SK-N-DZ (cell line): ENCODE measurements at regions not wholly inside any gene's neighbourhood (a gene's known extent, or its start where the extent isn't known, plus 50 kb on each side); places are given as distances from the start of the nearest gene placed in this dataset.
"Not testable (repeated sequence)": the region's sequence is repeated elsewhere in the genome, so short reads cannot be mapped to it uniquely, and the experiment has no call there.

Source experiments
- DNase-seq: peaks from one replicate; pipeline ENCODE4 v3.0.0-alpha.2; 2015; ENCODE audit warnings: low spot score

DNA sequence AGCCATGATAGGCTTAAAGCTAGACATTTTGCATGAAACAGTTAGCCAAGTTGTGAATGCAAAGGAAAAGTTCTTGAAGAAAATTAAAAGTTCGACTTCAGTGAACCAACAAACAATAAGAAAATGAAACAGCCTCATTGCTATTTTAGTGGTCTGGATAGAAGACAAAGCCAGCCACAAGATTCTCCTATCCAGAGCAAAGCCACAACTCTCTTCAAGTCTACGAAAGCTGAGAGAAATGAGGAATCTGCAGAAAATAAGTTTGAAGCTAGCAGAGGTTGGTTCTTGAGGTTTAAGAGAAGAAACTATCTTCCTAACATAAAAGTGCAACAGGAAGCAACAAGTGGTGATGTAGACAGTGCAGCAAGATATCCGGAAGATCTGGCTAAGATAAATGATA, 271.4 kb upstream of the GRM3 start:
- no peak for DNase-seq

DNA sequence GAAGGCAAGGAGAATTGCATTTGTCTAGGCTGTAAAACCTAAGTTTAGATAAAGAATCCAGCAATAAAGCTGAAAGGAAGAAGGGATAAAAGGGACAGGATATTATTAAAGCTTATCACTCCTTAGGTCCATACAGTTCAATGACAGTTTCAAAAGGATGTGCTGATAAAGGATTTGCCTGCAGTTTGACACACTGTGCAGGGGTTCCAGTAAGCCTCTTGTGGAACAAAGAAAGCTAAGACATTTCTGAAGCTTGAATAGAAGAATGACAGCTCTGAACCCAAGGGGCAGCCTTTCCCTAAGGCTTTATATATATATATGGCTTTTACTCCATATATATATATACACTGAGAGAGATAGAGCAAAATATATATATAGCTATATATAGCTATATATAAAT, 276.8 kb upstream of the GRM3 start:
- no peak for DNase-seq

DNA sequence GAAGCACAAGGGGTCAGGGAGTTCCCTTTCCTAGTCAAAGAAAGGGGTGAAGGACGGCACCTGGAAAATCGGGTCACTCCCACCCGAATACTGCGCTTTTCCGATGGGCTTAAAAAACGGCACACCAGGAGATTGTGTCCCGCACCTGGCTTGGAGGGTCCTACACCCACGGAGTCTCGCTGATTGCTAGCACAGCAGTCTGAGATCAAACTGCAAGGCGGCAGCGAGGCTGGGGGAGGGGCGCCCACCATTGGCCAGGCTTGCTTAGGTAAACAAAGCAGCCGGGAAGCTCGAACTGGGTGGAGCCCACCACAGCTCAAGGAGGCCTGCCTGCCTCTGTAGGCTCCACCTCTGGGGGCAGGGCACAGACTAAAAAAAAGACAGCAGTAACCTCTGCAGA, 303.3 kb upstream of the GRM3 start:
- not testable (repeated sequence) for DNase-seq

DNA sequence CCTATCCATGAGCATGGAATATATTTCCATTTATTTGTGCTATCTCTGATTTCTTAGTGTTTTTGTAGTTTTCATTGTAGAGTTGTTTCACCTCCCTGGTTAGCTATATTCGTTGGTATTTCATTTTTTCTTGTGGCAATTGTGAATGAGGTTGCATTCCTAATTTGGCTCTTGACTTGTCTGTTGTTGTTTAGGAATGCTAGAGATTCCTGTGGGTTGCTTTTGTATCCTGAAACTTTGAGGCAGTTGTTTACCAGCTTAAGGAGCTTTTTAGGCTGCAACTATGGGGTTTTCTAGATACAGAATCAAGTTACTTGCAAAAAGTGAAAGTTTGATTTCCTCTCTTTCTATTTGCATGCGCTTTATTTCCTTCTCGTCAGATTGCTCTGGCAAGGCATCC, 304.7 kb upstream of the GRM3 start:
- no peak for DNase-seq

DNA sequence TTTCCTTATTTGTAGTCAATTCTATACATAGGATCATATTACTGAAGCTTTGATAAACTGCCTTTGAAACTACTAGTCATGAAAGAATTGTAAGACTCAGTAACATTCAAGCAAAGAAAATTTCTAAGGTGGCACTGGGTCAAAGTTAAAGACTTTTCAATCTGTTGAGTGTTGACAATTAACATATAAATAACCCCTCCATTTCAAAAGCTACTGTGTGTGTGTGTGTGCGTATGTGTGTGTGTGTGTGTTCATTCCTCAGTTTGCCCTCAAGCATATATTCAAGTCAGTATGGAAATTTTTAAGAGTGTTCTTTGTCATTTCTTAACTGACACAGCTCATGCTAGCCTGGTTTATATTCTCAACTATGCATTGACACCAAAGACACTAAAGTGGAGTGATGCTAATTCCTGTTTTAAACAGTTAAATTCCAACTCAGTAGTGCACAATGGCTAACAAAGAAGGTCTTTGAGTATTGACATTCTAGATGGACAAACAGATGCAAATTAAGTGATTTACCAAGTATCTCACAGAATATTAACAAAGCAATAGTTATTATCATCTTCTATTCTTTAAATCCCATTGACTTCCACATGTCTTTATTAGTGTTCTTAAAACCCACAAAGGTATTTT, 314.8 kb upstream of the GRM3 start:
- DNase-seq = no peak

DNA sequence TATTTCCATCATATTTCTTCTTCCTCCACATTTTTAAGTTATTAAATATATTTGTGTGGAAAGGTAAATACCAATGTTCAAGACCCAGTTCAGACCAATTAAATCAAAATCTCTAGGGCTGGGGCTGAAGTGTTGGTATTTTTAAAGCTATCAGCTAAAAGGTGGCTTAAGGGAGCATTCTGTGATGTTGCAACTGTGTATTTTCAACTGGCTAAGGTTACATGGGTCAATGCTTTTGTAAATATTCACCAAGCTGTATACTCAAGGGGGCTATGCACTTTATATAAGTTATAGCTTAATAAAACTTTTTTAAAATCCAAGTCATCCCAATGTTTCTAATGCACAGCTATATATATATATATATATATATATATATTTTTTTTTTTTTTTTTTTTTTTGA, 316.9 kb upstream of the GRM3 start:
- no peak for DNase-seq

DNA sequence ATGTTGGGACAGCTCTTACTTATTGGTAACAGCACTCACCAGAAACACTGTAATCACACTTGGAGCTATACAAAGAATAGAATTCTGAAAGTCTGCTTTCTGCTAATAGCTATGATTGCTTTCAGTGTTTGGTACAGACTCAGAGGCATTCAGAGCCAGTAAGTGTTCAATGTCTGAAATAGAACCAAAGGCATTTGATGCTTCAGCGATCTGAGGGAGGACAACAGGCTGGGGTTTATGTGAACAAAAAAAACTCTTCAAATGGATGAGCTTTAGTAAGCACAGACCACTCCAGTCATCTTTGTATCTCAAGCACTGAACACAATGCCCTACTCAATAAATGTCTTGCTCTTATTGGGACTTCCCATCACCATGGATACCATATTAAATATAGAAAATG, 322.8 kb upstream of the GRM3 start:
- no peak for DNase-seq

DNA sequence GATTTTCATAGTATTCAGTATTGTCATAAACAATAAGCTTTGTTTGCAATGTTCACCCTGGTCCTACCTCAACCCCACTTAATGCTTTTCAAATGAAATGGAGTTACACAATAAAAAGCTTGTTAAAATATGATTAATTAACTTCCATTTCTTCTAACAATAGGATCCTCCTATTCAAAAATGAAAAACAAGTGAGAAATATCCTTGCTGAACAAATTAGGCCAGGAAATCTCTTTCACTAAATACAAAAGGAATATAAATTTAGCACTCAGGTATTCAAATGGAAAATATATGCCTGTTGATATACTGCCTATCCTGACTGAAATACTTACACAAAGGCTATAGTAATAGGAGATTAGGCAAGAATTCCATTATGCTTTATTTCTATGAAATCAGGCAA, 323.4 kb upstream of the GRM3 start:
- DNase-seq = no peak

DNA sequence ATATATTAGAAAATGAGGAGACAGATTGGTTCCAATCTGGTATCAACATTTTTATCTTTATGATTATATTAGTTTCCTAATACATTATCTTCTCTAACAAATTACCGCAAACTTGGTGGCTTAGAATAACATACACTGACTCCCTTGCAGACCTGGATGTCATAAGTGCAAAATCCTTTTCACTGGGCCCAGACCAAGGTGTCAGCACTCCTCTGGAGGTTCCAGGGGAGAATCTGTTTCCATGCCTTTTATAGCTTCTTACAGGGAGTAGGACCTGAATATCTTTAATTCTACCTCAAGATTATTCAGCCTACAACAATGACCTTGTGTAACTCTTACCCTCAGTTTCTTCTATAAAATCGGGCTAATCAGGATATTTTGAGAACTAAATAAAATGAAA, 329.9 kb upstream of the GRM3 start:
- no peak for DNase-seq

DNA sequence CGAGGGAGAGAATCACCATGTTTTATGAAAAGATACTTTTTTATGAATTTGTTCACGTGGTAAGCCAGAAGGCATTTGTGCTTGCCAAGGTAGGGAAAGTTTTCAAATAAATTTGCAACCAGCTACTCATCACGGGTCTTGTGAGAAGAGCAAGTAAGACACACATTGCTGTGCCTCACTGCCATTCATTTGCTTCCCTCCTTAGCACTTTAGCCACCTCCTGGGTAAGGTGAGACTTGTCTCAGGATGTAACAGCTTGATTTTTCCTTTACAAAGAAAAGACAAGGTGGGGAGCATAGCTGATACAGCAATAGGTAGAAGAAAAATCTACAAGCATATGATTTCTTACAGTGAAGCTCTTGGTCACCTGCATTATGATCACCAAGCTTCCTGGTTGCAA, 342.4 kb upstream of the GRM3 start:
- DNase-seq = no peak

DNA sequence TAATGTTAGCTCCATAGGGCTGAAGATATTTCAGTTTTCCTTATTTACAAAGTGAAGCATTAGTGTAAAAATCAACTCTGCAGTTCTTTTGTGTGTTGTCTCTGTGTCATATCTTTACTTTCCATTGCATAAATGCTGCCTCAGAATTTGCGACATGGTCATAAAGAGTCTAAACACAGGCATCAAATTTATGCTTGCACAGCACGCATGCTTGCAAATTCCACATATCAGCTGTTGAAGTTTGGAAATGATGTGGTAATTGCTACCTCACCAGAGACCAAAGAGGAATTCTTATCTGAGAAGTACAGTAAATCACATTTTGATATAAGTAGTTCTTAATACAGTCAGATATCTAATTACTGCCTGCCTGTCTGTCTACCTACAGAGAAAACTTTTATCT, 348.2 kb upstream of the GRM3 start:
- DNase-seq = peak; percentile 11

DNA sequence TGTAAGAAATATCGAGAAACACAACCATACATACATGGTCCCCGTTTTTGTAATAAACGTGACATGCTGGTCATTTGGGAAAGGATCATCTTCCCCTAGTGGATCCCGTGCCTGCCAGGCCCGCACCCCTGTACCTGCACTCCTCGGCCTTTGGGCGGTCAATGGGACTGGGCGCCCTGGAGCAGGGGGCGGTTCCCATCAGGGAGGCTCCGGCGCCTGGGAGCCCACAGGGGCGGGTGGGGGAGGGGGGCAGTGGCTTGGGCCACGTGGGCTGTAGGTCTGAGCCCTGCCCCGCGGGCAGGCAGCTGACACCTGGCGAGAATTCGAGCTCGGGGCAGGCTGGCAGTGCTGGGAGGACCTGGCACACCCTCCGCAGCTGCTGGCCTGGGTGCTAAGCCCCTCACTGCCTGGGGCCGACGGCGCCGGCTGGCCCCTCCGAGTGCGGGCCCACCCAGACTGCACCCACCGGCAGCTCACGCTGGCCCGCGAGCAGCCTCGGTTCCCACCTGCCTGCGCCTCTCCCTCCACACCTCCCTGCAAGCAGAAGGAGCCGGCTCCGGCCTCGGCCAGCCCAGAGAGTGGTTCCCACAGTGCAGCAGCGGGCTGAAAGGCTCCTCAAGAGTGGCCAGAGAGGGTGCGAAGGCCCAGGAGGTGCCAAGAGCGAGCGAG, 361.6 kb upstream of the GRM3 start:
- DNase-seq = no peak

DNA sequence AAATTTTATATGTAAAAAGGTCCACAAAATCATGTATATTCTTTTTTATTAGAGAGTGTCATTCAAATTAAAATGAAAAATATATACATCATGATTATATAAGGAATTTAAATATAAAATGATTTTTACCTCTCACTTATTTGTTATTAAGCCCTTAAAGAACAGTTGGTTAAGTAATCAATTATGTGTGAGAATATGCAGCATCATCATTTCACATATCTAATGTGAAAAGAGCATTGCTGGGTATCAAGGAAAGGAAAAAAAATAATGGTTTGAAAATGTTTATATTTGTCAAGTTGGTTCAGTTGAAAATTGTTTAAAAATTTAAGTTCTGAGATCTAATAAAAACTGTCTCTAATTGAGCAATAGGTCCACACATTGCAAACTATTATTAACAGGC, 363.6 kb upstream of the GRM3 start:
- no peak for DNase-seq

DNA sequence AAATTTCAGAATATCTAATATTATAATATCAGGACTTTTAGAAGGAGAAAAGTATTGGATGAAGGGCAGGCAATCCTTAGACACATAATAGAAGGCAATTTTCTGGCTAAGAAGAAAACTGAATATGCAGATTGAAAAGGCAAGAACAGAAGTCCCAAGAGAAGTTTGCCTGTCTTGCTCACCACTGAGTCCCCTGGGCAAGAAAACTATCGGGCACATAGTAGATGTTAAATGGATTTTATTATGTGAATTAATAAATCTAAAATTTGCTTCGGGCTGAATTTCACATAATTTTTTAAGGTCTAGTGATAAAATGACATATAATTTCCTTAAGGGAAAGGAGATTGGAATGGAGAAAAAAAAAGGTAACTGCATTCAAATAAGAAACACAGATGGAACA, 380.9 kb upstream of the GRM3 start:
- no peak for DNase-seq

DNA sequence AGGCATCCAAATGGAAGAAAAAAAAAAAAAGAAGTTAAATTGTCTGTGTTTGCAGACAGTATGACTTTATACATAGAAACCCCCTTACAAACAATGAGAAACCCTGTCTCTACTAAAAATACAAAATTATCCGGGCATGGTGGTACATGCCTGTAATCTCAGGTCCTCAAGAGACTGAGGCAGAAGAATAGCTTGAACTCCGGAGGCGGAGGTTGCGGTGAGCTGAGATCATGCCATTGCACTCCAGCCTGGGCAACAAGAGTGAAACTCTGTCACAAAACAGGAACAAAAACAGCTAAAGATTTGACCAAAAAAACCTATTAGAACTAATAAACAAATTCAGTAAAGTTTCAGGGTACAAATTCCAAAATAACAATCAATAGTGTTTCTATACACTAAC, 385.8 kb upstream of the GRM3 start:
- no peak for DNase-seq

DNA sequence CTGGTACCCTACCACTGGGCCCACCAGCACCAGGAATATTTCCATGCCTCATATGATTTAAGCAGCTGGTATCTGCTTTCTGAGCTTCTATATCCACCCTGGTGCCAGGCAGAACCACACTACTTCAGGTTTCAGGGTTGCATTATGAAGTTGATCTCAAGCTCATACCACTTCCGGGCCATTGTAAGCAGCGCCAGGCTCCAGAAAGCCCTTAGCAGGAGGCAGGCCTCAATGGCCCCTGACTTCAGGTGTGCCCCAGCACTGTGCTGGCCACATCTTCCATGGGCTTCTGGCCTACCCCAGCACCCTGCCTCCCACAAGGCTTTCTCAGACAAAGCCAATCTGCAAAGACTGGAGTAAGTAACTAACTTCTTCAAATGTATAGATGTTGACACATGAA, 391.3 kb upstream of the GRM3 start:
- no peak for DNase-seq

DNA sequence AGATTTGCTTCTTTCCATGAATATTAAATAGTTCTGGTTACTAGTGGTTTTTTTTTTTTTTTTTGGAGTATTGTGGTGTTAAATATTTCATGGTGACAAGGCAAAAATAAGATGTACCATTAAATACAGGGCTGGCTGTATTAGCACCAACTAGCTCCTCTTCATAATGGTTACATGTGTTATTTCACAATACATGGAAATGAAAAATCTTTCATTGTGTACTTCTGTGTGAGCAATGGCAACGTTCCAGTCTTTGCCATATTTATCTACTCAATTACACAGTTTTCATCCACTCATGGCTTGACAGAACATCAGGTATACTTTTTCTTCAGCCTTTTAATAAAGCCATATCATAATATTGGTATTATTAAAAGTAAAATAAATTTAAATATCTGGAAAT, 394.7 kb upstream of the GRM3 start:
- no peak for DNase-seq

DNA sequence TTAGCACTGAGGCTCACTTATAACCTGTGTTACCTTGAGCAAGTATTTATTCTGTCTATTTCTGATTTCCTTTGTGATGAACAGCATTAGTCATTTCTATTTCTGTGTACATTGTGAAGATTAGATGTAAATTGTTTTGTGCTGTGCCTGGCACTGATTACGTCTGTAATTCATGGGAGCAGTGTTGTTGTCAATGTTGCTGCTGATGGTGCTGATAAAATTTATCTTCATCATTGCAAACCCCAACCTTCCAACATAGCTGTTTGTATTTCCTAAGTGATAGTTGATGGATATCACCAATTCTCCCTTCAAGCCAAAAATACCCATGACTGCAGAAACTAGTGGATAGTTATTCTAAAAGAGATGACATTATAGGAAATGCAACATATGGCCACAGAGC, 400.5 kb upstream of the GRM3 start:
- DNase-seq = peak; percentile 43

DNA sequence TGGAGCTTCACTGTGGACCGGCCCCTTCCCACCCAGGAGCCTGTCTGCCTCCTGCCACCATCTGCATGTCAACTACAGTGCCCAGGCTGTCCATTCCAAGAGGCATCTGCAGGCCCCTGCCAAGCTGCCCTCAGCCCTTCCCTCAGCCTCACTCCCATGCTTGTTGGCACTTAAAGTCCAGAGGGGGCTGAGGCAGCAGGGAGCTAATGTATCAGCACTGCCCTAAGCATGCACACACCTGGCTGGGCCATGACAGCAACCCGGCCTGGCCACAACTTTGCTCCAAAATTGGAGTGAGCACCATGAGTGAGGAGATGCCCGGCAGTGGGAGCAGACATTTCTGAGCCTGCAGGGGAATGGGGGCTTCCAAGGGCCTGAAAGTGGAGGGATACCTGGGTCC, 417.5 kb upstream of the GRM3 start:
- DNase-seq = no peak

DNA sequence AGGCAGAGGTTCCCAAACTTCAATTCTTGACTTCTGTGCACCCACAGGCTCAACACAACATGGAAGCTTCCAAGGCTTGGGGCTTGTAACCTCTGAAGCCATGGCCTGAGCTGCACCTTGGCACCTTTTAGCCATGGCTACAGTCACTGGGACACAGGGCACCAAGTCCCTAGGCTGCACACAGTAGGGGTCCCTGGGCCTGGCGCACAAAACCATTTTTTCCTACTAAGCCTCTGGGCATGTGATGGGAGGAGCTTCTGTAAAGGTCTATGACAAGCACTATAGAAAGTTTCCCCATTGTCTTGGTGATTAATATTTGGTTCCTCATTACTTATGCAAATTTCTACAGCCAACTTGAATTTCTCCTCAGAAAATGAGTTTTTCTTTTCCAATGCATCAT, 420.9 kb upstream of the GRM3 start:
- no peak for DNase-seq

DNA sequence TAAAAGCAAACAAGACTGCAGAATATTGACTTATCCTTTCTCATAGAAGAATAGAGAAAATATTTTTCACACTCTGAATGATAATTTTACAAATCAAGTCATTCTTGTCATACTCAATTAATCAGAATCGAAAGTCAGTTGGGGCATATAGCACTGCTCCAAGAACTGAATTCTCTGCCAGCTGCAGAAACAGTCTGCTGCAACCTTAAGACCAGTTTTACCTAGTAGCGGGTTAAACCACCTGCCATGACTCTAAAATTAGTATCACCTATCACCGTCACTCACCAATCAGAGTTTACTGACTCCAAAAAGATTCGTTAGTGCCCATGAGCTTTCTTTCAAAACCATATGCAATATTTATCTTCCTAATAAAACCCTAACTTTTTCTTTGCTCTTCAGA, 429.0 kb upstream of the GRM3 start:
- no peak for DNase-seq

DNA sequence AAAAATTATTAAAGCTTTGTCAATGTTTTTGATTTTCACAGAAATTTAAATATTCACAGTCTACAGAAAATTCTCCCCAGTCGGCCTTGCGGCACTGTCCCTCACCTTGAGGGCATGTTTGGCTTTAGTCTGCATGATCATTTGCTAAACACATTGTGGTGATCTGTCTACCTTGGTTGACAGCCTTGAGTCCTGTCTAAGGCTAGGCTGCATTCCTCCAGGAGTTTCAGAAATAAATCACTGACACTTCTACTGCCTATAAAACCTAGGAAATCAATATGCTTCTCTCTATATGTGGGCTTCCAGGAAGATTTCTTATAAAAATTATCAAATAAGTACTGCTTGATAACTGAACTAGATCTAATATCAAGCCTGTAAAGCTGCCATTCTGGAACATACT, 430.7 kb upstream of the GRM3 start:
- DNase-seq = no peak

DNA sequence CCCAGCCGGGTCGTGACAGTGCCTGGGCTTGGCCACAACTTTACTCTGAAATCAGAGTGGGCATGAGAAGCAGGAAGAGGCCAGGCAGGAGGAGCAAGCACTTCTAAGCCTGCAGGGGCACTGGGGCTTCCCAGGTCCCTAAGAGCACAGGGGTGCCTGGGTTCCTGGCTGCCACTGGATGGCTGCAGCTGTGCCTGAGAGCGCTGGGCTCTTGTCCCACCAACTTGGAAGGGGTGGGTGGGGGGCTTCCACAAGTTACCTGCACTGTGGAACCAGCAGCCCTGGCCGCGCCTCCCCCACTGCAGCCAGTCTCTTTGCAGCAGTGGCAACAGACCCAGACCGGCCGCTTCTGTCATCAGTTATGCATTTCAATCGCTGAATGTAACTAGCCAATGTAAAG, 434.7 kb upstream of the GRM3 start:
- no peak for DNase-seq

DNA sequence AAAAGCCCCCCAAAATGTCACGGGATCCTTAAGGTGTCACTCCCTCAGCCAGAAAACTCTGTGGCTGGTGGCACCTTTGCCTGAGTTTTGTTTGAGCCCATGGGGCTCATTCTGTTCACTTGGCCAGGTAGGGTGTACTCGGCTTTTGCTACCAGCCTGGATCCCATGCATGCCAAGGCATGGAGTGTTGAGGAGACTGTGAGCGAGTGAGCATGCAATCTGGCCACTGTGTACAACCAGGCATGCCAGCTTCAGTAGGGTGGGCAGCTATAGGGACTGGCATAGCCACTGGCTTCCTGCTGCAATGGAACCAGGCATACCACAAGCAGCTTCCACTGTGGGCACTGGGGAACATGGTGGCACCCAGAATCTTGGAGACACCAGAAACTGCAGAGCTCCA, 436.0 kb upstream of the GRM3 start:
- DNase-seq = no peak
